Mesodermal cell (in vitro differentiated cells): ENCODE measurements at regions not wholly inside any gene's neighbourhood (a gene's known extent, or its start where the extent isn't known, plus 50 kb on each side); places are given as distances from the start of the nearest gene placed in this dataset.

Experiments used
- H3K27ac ChIP-seq: 2 replicates; pipeline ENCODE4 v1.7.0; 2013; ENCODE audit warnings: mild to moderate bottlenecking, low read depth, low read length, moderate library complexity; ENCODE audit not compliant: severe bottlenecking
- H3K36me3 ChIP-seq: 2 replicates; pipeline ENCODE4 v1.7.1; 2013; ENCODE audit warnings: mild to moderate bottlenecking, low read length, moderate library complexity; ENCODE audit not compliant: control insufficient read depth, insufficient read depth
- H3K4me1 ChIP-seq: one replicate; pipeline ENCODE4 v1.7.1; 2013; ENCODE audit warnings: mild to moderate bottlenecking, low read length; ENCODE audit not compliant: insufficient read depth, control insufficient read depth, poor library complexity, severe bottlenecking
- H3K4me3 ChIP-seq: 2 replicates; pipeline ENCODE4 v1.7.0; 2013; ENCODE audit warnings: low read length, control low read depth, mild to moderate bottlenecking; ENCODE audit not compliant: insufficient read depth, poor library complexity, severe bottlenecking; ENCODE audit errors: extremely low read depth
- H3K9me3 ChIP-seq: 2 replicates; pipeline ENCODE4 v1.7.1; 2013; ENCODE audit warnings: mild to moderate bottlenecking, low read length, moderate library complexity; ENCODE audit not compliant: control insufficient read depth
- WGBS, 2 experiments: methylation state at CpG; one replicate each; pipeline ENCODE4 v1.1.5; 2013; ENCODE audit warnings: missing lambda C conversion rate in 2 of 2; ENCODE audit not compliant: insufficient coverage in 2 of 2; 5-methylcytosine and 5-hydroxymethylcytosine counted together

GRCh38 chr11:113555071-113555619 is 79.9 kb upstream of the DRD2 start:
- 67 to 80% methylated on average over 1 to 2 of the region's 2 CpGs for WGBS, 2 experiments
- Histone ChIP-seq H3K4me1 (peaks cover 33% of the 10 kb centered on the region), H3K36me3 (no peaks in the 10 kb centered on the region), H3K9me3 (no peaks in the 10 kb centered on the region), H3K27ac (no peak overlapping the region), H3K4me3 (no peak overlapping the region)

DNA sequence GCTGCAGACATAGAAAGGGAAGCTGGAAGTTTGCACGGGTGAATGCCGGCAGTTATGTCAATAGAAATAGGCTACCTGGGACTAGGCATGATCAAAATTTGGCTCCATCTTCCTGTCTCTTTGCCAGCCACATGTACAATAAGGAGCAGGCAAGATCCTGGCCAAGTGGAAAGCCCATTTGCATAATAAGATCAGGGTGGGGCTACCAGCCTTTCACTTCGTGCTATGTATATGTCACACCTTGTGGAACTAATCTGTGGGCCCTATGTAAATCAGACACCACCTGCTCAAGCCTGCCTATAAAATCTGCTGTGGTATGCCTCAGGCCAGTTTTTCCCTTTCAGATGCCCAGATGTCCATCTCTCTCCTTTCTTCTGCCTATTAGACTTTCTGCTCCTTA is 79.3 kb upstream of the DRD2 start:
- H3K36me3 ChIP-seq: no peaks in the 10 kb centered on the region

GRCh38 chr11:113553915-113554314 is 78.7 kb upstream of the DRD2 start:
- H3K27ac ChIP-seq: peak overlapping the region; percentile 47
- 100% methylated on average over 1 of the region's 2 CpGs; no CpG with 5 or more reads in 1 of the 2 experiments for WGBS, 2 experiments

More for the DNA sequence above, 79.3 kb upstream of the DRD2 start:
- Histone ChIP-seq H3K4me3 (no peak overlapping the region), H3K27ac (no peak overlapping the region), H3K9me3 (no peaks in the 10 kb centered on the region), H3K4me1 (peaks cover 36% of the 10 kb centered on the region)
- WGBS, 2 experiments: 66 to 83% methylated on average over 2 to 3 of the region's 3 CpGs

GRCh38 chr11:113553235-113553634 is 78.0 kb upstream of the DRD2 start:
- peak overlapping the region; percentile 59 for H3K27ac ChIP-seq
- H3K4me3 ChIP-seq: no peak overlapping the region
- no peaks in the 10 kb centered on the region for H3K9me3 ChIP-seq
- peaks cover 36% of the 10 kb centered on the region for H3K4me1 ChIP-seq
- H3K36me3 ChIP-seq: no peaks in the 10 kb centered on the region
- 14 to 22% methylated on average over 2 to 6 of the region's 8 CpGs for WGBS, 2 experiments

More at GRCh38 chr11:113553915-113554314, 78.7 kb upstream of the DRD2 start:
- Histone ChIP-seq H3K9me3 (no peaks in the 10 kb centered on the region), H3K4me3 (no peak overlapping the region), H3K36me3 (no peaks in the 10 kb centered on the region), H3K4me1 (peaks cover 36% of the 10 kb centered on the region)

DNA sequence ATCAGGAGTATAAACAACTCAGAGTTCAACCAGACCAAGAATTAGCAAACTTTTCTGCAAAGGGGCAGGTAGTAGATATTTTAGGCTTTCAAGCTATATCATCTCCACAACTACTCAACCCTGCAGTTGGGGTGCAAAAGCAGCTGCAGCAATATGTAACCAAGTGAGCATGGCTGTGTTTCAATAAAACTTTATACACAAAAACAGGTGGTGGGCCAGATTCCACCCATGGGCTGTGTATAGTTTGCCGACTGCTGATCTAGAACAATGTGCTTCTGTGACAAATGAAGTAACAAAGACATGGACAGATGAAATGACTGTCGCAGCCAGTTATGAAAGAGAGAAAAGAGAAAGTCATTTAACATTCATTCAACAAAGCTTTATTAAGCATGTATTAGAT is 77.1 kb upstream of the DRD2 start:
- H3K4me3 ChIP-seq: no peak overlapping the region
- no peak overlapping the region for H3K27ac ChIP-seq
- H3K4me1 ChIP-seq: peaks cover 41% of the 10 kb centered on the region
- no CpG with 5 or more reads among the region's 2 CpGs for WGBS, 2 experiments
- H3K9me3 ChIP-seq: no peaks in the 10 kb centered on the region
- no peaks in the 10 kb centered on the region for H3K36me3 ChIP-seq

DNA sequence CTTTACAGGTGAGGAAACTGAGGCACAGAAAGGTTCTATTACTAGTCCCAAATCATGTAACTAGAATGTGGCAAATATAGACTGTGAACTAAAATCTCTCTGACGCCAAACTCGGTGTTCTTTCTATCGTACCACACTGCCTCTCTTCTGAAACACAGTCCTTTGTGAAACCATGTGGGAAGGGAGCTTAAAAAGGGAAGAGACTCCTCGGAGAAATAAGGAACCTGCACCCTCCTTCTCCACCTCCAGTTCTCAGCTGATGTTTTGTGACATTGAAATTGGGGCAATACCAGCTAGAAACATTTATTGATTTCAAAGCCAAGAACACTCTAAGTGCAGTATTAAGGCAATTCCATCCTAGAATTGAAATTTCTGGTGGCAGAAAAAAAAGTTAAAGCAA is 76.4 kb upstream of the DRD2 start:
- Histone ChIP-seq H3K9me3 (no peaks in the 10 kb centered on the region), H3K36me3 (no peaks in the 10 kb centered on the region), H3K27ac (no peak overlapping the region), H3K4me1 (peaks cover 45% of the 10 kb centered on the region), H3K4me3 (no peak overlapping the region)
- 100% methylated on average over 3 of the region's 4 CpGs; no CpG with 5 or more reads in 1 of the 2 experiments for WGBS, 2 experiments

- H3K9me3 ChIP-seq: no peaks in the 10 kb centered on the region
- H3K27ac ChIP-seq: peak overlapping the region; percentile 16
- no peaks in the 10 kb centered on the region for H3K36me3 ChIP-seq
- no peak overlapping the region for H3K4me3 ChIP-seq
- 85 to 100% methylated on average over 3 to 4 of the region's 6 CpGs for whole genome bisulfite sequencing, 2 experiments
- peaks cover 47% of the 10 kb centered on the region for H3K4me1 ChIP-seq
These were observed 74.7 kb upstream of the DRD2 start for GRCh38 chr11:113549611-113550578.

GRCh38 chr11:113549061-113549460 is 73.9 kb upstream of the DRD2 start:
- H3K9me3 ChIP-seq: no peaks in the 10 kb centered on the region
- H3K4me3 ChIP-seq: no peak overlapping the region
- no peaks in the 10 kb centered on the region for H3K36me3 ChIP-seq
- H3K27ac ChIP-seq: no peak overlapping the region
- H3K4me1 ChIP-seq: peaks cover 39% of the 10 kb centered on the region
- no CpG with 5 or more reads among the region's 3 CpGs for WGBS, 2 experiments

DNA sequence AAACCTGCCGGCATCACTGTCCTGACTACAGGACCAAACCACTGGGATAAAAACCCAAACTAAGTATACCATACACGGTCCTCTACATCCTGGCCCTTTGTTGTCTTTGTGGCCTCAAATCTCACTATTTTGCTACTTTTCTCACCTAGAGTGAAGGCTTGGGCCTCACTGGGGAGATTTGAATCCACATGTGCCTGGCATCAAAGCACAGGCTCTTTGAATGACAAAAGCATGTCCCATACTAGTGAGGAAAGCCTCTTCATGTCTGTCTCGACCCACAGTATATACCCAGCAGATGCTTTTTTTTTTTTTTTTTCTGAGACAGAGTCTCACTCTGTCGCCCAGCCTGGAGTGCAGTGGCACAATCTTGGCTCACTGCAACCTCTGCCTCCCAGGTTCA is 72.5 kb upstream of the DRD2 start:
- 75 to 81% methylated on average over 1 to 4 of the region's 4 CpGs for WGBS, 2 experiments

GRCh38 chr11:113546757-113547507 is 71.7 kb upstream of the DRD2 start:
- WGBS, 2 experiments: 81 to 96% methylated on average over 3 to 4 of the region's 5 CpGs
- no peaks in the 10 kb centered on the region for H3K9me3 ChIP-seq
- no peaks in the 10 kb centered on the region for H3K36me3 ChIP-seq
- peaks cover 20% of the 10 kb centered on the region for H3K4me1 ChIP-seq
- H3K27ac ChIP-seq: no peak overlapping the region
- H3K4me3 ChIP-seq: no peak overlapping the region

More for the DNA sequence above, 72.5 kb upstream of the DRD2 start:
- Histone ChIP-seq H3K4me1 (peaks cover 28% of the 10 kb centered on the region), H3K36me3 (no peaks in the 10 kb centered on the region), H3K9me3 (no peaks in the 10 kb centered on the region), H3K4me3 (no peak overlapping the region), H3K27ac (no peak overlapping the region)
